ENCODE measurements at regions not wholly inside any gene's neighbourhood (a gene's known extent, or its start where the extent isn't known, plus 50 kb on each side); places are given as distances from the start of the nearest gene placed in this dataset.

DNA sequence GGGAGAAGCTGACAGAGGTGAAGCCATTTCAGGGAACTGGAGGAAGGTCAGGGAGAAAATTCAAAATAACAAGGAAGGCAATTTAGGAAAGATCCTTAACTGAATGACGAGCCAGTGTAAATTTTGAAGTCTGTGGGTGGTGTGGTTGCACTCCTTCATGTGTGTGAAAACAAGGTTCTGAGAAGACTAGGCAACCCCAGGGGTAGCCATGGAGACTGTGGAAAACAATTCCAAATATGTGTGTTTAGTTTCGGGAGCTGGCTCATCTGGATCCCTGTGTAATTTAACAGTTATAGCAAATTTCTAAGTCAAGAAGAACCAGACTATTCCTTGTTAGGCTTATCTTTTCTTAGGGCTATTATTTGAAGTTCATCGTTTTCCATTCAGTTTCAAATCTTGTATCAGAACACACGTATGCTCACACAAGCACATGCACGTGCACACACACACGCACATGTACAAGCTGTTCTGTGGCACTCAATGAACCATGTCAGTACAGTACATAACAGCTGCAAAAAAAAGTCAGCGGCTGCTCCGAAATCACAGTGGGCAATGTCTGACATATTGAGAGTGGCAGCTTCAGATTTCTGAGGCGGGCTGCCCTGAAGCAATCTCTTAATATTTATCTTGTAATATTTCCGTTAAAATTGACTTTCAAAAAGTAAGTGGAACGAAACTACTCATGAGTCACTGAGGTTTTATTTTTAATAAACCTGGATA lies 411.2 kb downstream of the AEBP2 start:
- TF ChIP-seq, protein P1, sequence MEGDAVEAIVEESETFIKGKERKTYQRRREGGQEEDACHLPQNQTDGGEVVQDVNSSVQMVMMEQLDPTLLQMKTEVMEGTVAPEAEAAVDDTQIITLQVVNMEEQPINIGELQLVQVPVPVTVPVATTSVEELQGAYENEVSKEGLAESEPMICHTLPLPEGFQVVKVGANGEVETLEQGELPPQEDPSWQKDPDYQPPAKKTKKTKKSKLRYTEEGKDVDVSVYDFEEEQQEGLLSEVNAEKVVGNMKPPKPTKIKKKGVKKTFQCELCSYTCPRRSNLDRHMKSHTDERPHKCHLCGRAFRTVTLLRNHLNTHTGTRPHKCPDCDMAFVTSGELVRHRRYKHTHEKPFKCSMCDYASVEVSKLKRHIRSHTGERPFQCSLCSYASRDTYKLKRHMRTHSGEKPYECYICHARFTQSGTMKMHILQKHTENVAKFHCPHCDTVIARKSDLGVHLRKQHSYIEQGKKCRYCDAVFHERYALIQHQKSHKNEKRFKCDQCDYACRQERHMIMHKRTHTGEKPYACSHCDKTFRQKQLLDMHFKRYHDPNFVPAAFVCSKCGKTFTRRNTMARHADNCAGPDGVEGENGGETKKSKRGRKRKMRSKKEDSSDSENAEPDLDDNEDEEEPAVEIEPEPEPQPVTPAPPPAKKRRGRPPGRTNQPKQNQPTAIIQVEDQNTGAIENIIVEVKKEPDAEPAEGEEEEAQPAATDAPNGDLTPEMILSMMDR (conservative IDR thresholded peaks at IDR 0.05; ENCODE audit: low read length), result no peak
- no peak for TF ChIP-seq EZH2phosphoT487 (IDR thresholded peaks at IDR 0.05; ENCODE audit: borderline replicate concordance)
